PC-3 (cell line): ENCODE measurements at regions not wholly inside any gene's neighbourhood (a gene's known extent, or its start where the extent isn't known, plus 50 kb on each side); places are given as distances from the start of the nearest gene placed in this dataset.

Experiments
- CTCF ChIP-seq: fragments of 300-600 bp; sonication (generic); conservative IDR thresholded peaks from 2 replicates; pipeline ENCODE4 v1.5.1; 2017; ENCODE audit warnings: antibody characterized with exemption, low read depth, mild to moderate bottlenecking, low read length
- EZH2phosphoT487 ChIP-seq: fragments of 300-600 bp; sonication (generic); IDR thresholded peaks from 2 replicates; pipeline ENCODE4 v1.6.1; 2018; ENCODE audit warnings: mild to moderate bottlenecking, antibody characterized with exemption, low read length, borderline replicate concordance

- no peak for TF ChIP-seq EZH2phosphoT487
- TF ChIP-seq CTCF: no peak
Measured at GRCh38 chr2:8222979-8223694, 458.7 kb upstream of the ID2 start.
